ENCODE measurements at regions not wholly inside any gene's neighbourhood (a gene's known extent, or its start where the extent isn't known, plus 50 kb on each side); places are given as distances from the start of the nearest gene placed in this dataset.

GRCh38 chr11:33509632-33510031 lies 191.0 kb downstream of the C11orf91 start:
- no peak for TF ChIP-seq CTCF (IDR thresholded peaks at IDR 0.05; ENCODE audit: low read depth, low read length)
- no peak for DNase-seq (ENCODE audit: extremely low read depth, low read depth)

GRCh38 chr11:33507967-33508366 lies 192.7 kb downstream of the C11orf91 start:
- TF ChIP-seq CTCF (IDR thresholded peaks at IDR 0.05; ENCODE audit: low read depth, low read length) = no peak

GRCh38 chr11:33507356-33507755 lies 193.3 kb downstream of the C11orf91 start:
- no peak for TF ChIP-seq CTCF (IDR thresholded peaks at IDR 0.05; ENCODE audit: low read depth, low read length)
- DNase-seq (ENCODE audit: extremely low read depth, low read depth) = no peak

More at GRCh38 chr11:33507967-33508366, 192.7 kb downstream of the C11orf91 start:
- no peak for DNase-seq (ENCODE audit: extremely low read depth, low read depth)

GRCh38 chr11:33505093-33505492 lies 195.5 kb downstream of the C11orf91 start:
- no peak for TF ChIP-seq CTCF (IDR thresholded peaks at IDR 0.05; ENCODE audit: low read depth, low read length)
- DNase-seq (ENCODE audit: extremely low read depth, low read depth) = no peak

- DNase-seq (ENCODE audit: extremely low read depth, low read depth) = peak; percentile 12
These were observed 199.7 kb downstream of the C11orf91 start for GRCh38 chr11:33500861-33501479.

GRCh38 chr11:33500332-33500731 lies 200.3 kb downstream of the C11orf91 start:
- TF ChIP-seq CTCF (IDR thresholded peaks at IDR 0.05; ENCODE audit: low read depth, low read length) = no peak
- no peak for DNase-seq (ENCODE audit: extremely low read depth, low read depth)

More at GRCh38 chr11:33500861-33501479, 199.7 kb downstream of the C11orf91 start:
- TF ChIP-seq CTCF (IDR thresholded peaks at IDR 0.05; ENCODE audit: low read depth, low read length) = no peak

- DNase-seq (ENCODE audit: extremely low read depth, low read depth) = no peak
- TF ChIP-seq CTCF (IDR thresholded peaks at IDR 0.05; ENCODE audit: low read depth, low read length) = no peak
These were observed 208.0 kb downstream of the C11orf91 start for GRCh38 chr11:33492596-33492995.

All from AG09319 (cell line).